ENCODE measurements at regions not wholly inside any gene's neighbourhood (a gene's known extent, or its start where the extent isn't known, plus 50 kb on each side); places are given as distances from the start of the nearest gene placed in this dataset.

DNA sequence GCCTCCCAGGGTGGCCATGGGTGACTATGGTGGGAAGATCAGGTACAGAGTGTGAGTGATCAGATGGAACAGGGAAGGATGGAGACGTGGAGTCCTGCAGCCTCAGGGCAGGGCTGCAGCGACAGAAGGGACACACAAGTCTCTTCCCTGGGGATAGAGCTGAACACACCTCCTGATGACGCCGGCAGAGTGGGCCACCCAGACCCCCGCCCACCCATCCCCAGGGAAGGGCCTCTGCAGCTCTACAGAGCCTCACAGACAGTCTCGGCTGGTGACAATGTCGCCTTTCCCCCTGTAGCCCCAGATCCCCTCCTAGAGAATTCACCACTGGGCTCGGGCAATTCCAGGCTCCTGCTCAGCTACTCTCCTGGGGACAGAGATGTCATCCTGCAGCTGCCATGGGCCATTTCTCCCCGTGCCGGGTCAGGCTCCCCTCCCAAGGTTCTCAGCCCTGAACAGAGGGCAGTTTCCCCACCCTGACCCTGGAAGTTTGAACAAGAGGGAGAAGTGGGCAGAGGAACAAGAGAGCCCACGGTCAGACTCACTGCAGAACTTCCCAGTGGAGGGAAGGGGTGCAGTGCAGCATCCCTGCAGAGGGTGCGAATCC lies 115.7 kb downstream of the NCOR2 start:
- DNase-seq (ENCODE audit: low spot score) (no peak), ATAC-seq (ENCODE audit: low FRiP score) (no peak)
- TF ChIP-seq CTCF (IDR thresholded peaks at IDR 0.05), result no peak

- DNase-seq (ENCODE audit: low spot score) (no peak), ATAC-seq (ENCODE audit: low FRiP score) (no peak)
- TF ChIP-seq CTCF (IDR thresholded peaks at IDR 0.05), result no peak
Observed at GRCh38 chr12:124451016-124451415, 116.4 kb downstream of the NCOR2 start.

- ATAC-seq (ENCODE audit: low FRiP score) (no peak), DNase-seq (ENCODE audit: low spot score) (no peak)
- TF ChIP-seq CTCF (IDR thresholded peaks at IDR 0.05), result no peak
Observed at GRCh38 chr12:124450376-124450750, 117.0 kb downstream of the NCOR2 start.

GRCh38 chr12:124449623-124450375 lies 117.6 kb downstream of the NCOR2 start:
- no peak for DNase-seq (ENCODE audit: low spot score)
- TF ChIP-seq CTCF (IDR thresholded peaks at IDR 0.05), result no peak
- ATAC-seq (ENCODE audit: low FRiP score), result no peak

DNA sequence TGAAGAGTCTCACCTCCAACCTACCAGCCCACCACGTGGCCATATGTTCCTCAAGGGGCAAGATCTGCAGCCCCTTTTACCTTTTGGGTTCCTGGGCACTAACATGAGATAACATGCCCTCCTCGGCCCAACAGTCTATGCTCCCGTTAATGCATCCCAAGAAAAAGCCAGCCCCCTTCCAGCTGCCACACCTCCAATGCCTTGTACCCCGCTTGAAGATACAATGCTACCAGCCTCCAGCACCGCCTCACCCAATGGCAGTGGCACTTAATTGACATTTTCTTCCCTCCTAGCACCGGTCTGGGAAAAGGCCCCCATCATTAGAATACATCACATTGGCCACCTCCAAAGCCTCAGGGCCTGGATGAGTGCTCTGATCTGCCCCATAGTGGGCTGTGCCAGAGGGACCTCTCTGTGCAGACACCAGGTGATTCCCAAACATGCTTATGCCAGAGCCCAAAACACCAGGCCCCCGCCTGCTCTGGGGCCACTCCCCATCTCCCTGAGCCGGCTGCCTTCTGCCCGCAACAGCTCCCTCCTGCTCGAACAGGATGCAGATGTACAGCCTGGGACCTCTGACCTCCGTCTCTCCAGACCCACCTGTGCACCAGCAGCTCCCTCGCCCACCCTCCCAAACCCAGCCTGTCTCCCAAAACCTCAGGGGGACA lies 118.3 kb downstream of the NCOR2 start:
- no peak for ATAC-seq (ENCODE audit: low FRiP score)
- TF ChIP-seq CTCF (IDR thresholded peaks at IDR 0.05), result no peak
- DNase-seq (ENCODE audit: low spot score), result no peak

DNA sequence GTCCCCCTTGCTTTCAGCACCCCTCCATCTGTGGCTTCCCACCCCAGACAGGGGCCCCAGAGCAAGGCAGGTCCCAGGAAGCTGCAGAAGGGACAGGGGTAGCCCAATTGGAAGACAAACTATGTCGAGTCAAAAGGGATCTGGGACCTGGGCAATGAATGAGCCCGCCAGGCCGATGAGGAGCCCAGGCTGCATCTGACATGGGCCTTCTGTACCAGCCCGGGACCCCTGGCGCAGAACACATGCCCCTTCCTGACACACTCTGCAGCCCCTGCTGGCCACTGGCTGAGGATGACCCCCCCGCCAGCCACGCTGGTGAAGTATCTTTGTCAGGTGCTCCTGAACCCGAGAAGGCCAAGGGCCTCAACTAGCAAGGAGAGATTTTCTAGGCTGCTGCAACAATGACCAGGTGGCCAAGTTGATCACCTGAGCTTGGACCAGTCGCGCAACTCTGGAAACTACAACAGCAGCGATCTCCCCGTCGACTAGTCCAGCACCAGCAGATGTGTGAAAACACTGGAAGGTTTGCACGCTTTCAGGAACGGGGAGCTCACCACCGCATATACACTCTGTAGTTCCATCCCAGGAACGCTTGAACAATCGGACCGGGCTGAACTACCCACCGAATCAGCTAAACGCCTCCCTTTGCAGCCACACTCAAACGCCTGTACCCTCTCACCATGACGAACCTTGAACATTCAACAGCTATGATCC lies 119.0 kb downstream of the NCOR2 start:
- ATAC-seq (ENCODE audit: low FRiP score) (no peak), DNase-seq (ENCODE audit: low spot score) (no peak)
- no peak for TF ChIP-seq CTCF (IDR thresholded peaks at IDR 0.05)

All from omental fat pad (tissue), 3 donors.